K562 (cell line): ENCODE measurements at regions not wholly inside any gene's neighbourhood (a gene's known extent, or its start where the extent isn't known, plus 50 kb on each side); places are given as distances from the start of the nearest gene placed in this dataset.

Experiments used
- ATAC-seq: fragments of 200-7000 bp; cut with Tn5 transposase; 3 replicates; pipeline ENCODE4 v1.9.1; 2020; ENCODE audit warnings: moderate library complexity
- BruUV-seq: library from RNA; stranded (reverse); fragments of 400-500 nt; replicated peaks from 2 replicates; lab custom pipeline; 2021; lab: Mats Ljungman, UMichigan
- CTCF ChIA-PET: fragments of 300-600 bp; formaldehyde crosslinking; extraction: SDS; loops from one replicate; lab custom pipeline; 2021; ENCODE audit warnings: low intra/inter-chr PET ratio; lab: Yijun Ruan, JAX
- POLR2A ChIA-PET: fragments of 300-600, 350-650 bp; sonication (Branson Sonifier 250); formaldehyde crosslinking; extraction: SDS; loops from one replicate; lab custom pipeline; 2021; ENCODE audit warnings: antibody characterized with exemption, inconsistent platforms; lab: Yijun Ruan, JAX
- DNase-seq, 4 experiments: peaks; one replicate each; pipeline versions ENCODE4 v3.0.0 to v3.0.0-alpha.2; 2011 to 2018; ENCODE audit warnings: low spot score in 3 of 4, mixed read lengths in 3 of 4; ENCODE audit errors: extremely low read depth in 1 of 4
- FAIRE-seq: peaks from 2 replicates; lab custom pipeline; 2011; peaks lifted over from hg19 to GRCh38; lab: Jason Lieb, UNC
- H2AFZ ChIP-seq: 2 replicates; pipeline ENCODE4 v1.6.0; 2011; ENCODE audit warnings: low read depth, low read length, control low read depth, inconsistent platforms
- H3K27ac ChIP-seq: fragments of 200-600 bp; 3 replicates; pipeline ENCODE4 v1.8.0; 2011; ENCODE audit warnings: low read depth, mild to moderate bottlenecking, control low read depth, inconsistent platforms, low read length, moderate library complexity, mixed read lengths; ENCODE audit errors: extremely low read depth
- H3K27me3 ChIP-seq, 2 experiments: fragments of 300-600 bp in 1 of 2; 2 replicates in 1 of 2; 3 replicates in 1 of 2; pipeline versions ENCODE4 v1.6.0 to v1.8.0; 2011; ENCODE audit warnings: inconsistent platforms in 2 of 2, low read length in 2 of 2, mild to moderate bottlenecking in 1 of 2, mixed read lengths in 1 of 2, moderate library complexity in 1 of 2; ENCODE audit not compliant: control insufficient read depth in 2 of 2, insufficient read depth in 2 of 2
- H3K36me3 ChIP-seq: fragments of 300-600 bp; 3 replicates; pipeline ENCODE4 v1.8.0; 2011; ENCODE audit warnings: mild to moderate bottlenecking, low read length, inconsistent platforms; ENCODE audit not compliant: control insufficient read depth, insufficient read depth
- H3K4me1 ChIP-seq, 2 experiments: fragments of 200-600 bp in 1 of 2; replicated peaks in 1 of 2; 2 replicates in 1 of 2; 3 replicates in 1 of 2; pipeline versions ENCODE4 v1.5.1 to v1.8.0; 2011; ENCODE audit warnings: inconsistent platforms in 2 of 2, low read length in 2 of 2, mild to moderate bottlenecking in 1 of 2, mixed read lengths in 1 of 2, moderate library complexity in 1 of 2; ENCODE audit not compliant: control insufficient read depth in 2 of 2, insufficient read depth in 2 of 2
- H3K4me2 ChIP-seq: 2 replicates; pipeline ENCODE4 v1.6.1; 2011; ENCODE audit warnings: low read length, control low read depth, inconsistent platforms, mixed read lengths; ENCODE audit not compliant: insufficient read depth
- H3K4me3 ChIP-seq: fragments of 200-600 bp; sonication (generic), shearing (Covaris generic); 2 replicates; pipeline ENCODE4 v1.5.1; 2016; ENCODE audit warnings: control low read depth, inconsistent platforms
- H3K79me2 ChIP-seq: fragments of 200-600 bp; 3 replicates; pipeline ENCODE4 v1.8.0; 2011; ENCODE audit warnings: low read length, inconsistent platforms; ENCODE audit not compliant: control insufficient read depth, insufficient read depth
- H3K9ac ChIP-seq, 2 experiments: 2 replicates each; pipeline versions ENCODE4 v1.6.0 to v1.6.1; 2011; ENCODE audit warnings: low read depth in 2 of 2, low read length in 2 of 2, control low read depth in 1 of 2, inconsistent platforms in 1 of 2, mild to moderate bottlenecking in 1 of 2, mixed read lengths in 1 of 2; ENCODE audit not compliant: insufficient read depth in 1 of 2
- H3K9me1 ChIP-seq: one replicate; pipeline ENCODE4 v1.6.0; 2011; ENCODE audit warnings: inconsistent platforms, mild to moderate bottlenecking, low read length, moderate library complexity; ENCODE audit not compliant: control insufficient read depth, insufficient read depth
- H3K9me3 ChIP-seq: replicated peaks from 2 replicates; pipeline ENCODE4 v1.5.1; 2011; ENCODE audit warnings: low read depth, low read length, inconsistent platforms; ENCODE audit not compliant: control insufficient read depth, insufficient read depth
- H4K20me1 ChIP-seq: replicated peaks from 2 replicates; pipeline ENCODE4 v1.6.1; 2011; ENCODE audit warnings: low read length, inconsistent platforms, mixed read lengths; ENCODE audit not compliant: control insufficient read depth, insufficient read depth
- ADNP ChIP-seq: fragments of 200-800 bp; sonication (Bioruptor generic); IDR thresholded peaks from 2 replicates; pipeline ENCODE4 v1.6.1; 2016; ENCODE audit warnings: missing genetic modification characterization, missing compliant biosample characterization
- BHLHE40 ChIP-seq: IDR thresholded peaks from 2 replicates; pipeline ENCODE4 v1.6.1; 2011; ENCODE audit warnings: low read length, improper control_type of control experiment
- CHD4 ChIP-seq: fragments of 200-600 bp; sonication (generic); IDR thresholded peaks from 3 replicates; pipeline ENCODE4 v1.6.1; 2012; ENCODE audit warnings: low read depth, mild to moderate bottlenecking, mixed read lengths, low read length, inconsistent platforms; ENCODE audit not compliant: insufficient read depth, insufficient replicate concordance, poor library complexity, severe bottlenecking
- EP400 ChIP-seq: fragments of 450-650 bp; IDR thresholded peaks from 2 replicates; pipeline ENCODE4 v1.6.1; 2017; ENCODE audit warnings: antibody characterized with exemption, mild to moderate bottlenecking, moderate library complexity
- HMG20A ChIP-seq: fragments of 450-650 bp; formaldehyde crosslinking; conservative IDR thresholded peaks from 2 replicates; pipeline ENCODE4 v1.4.0; 2020; ENCODE audit warnings: mild to moderate bottlenecking, mixed read lengths
- LARP7 ChIP-seq: fragments of 450-650 bp; IDR thresholded peaks from 2 replicates; pipeline ENCODE4 v1.6.1; 2016
- MAFF ChIP-seq: IDR thresholded peaks from 2 replicates; pipeline ENCODE4 v1.6.1; 2012; ENCODE audit warnings: low read length, improper control_type of control experiment
- MCM2 ChIP-seq: fragments of 450-650 bp; IDR thresholded peaks from 2 replicates; pipeline ENCODE4 v1.6.1; 2017; ENCODE audit warnings: low read depth, mild to moderate bottlenecking
- MECOM ChIP-seq: fragments of 250-450 bp; sonication (Bioruptor Pico); IDR thresholded peaks from 2 replicates; pipeline ENCODE4 v1.8.0; 2022; ENCODE audit warnings: inconsistent platforms
- NRF1 ChIP-seq, 2 experiments: fragments of 450-650 bp; IDR thresholded peaks in 1 of 2; conservative IDR thresholded peaks in 1 of 2; 2 replicates each; pipeline ENCODE4 v1.6.1; 2014; ENCODE audit warnings: mild to moderate bottlenecking in 2 of 2
- PHF21A ChIP-seq: fragments of 450-650 bp; IDR thresholded peaks from 2 replicates; pipeline ENCODE4 v1.6.1; 2017; ENCODE audit warnings: low read depth, borderline replicate concordance
- RBM15 ChIP-seq: fragments of 200-400 bp; formaldehyde crosslinking; IDR thresholded peaks from 2 replicates; pipeline ENCODE4 v1.6.1; 2018; ENCODE audit warnings: mild to moderate bottlenecking, low read length, moderate library complexity; ENCODE audit not compliant: insufficient read depth
- SMAD3 ChIP-seq: fragments of 450-650 bp; formaldehyde crosslinking; conservative IDR thresholded peaks from 2 replicates; pipeline ENCODE4 v1.4.0; 2020; ENCODE audit warnings: mild to moderate bottlenecking
- SMARCC2 ChIP-seq: fragments of 450-650 bp; IDR thresholded peaks from 2 replicates; pipeline ENCODE4 v1.6.1; 2017; ENCODE audit warnings: antibody characterized with exemption, moderate library complexity, mild to moderate bottlenecking, low read depth
- in situ Hi-C: fragments of 300-500 bp; cut with MboI; formaldehyde crosslinking; loops from 4 replicates; pipeline ENCODE4 v1.15.0; 2018; ENCODE audit warnings: inconsistent platforms, mixed read lengths
- intact Hi-C: fragments of 100-400 bp; cut with micrococcal nuclease; formaldehyde crosslinking; loops from 2 replicates; pipeline ENCODE4 v1.14.2; 2022
- TF ChIP-seq, protein P1 (sequence below): fragments of 450-650 bp; formaldehyde crosslinking; IDR thresholded peaks from 2 replicates; pipeline ENCODE4 v1.4.0; 2020; ENCODE audit warnings: mild to moderate bottlenecking, moderate library complexity
- TF ChIP-seq, protein P2 (sequence below): sonication (generic); formaldehyde crosslinking; IDR thresholded peaks from 2 replicates; pipeline ENCODE4 v1.4.0; 2020; ENCODE audit warnings: mild to moderate bottlenecking, missing genetic modification reagents
- TF ChIP-seq, protein P3 (sequence below): conservative IDR thresholded peaks from 2 replicates; pipeline ENCODE4 v1.6.1; 2011; ENCODE audit warnings: low read depth, mild to moderate bottlenecking, low read length; ENCODE audit not compliant: control insufficient read depth
- TF ChIP-seq, protein P4 (sequence below): fragments of 250-450 bp; sonication (Bioruptor Pico); IDR thresholded peaks from 2 replicates; pipeline ENCODE4 v1.9.0; 2021; ENCODE audit warnings: mild to moderate bottlenecking

DNA sequence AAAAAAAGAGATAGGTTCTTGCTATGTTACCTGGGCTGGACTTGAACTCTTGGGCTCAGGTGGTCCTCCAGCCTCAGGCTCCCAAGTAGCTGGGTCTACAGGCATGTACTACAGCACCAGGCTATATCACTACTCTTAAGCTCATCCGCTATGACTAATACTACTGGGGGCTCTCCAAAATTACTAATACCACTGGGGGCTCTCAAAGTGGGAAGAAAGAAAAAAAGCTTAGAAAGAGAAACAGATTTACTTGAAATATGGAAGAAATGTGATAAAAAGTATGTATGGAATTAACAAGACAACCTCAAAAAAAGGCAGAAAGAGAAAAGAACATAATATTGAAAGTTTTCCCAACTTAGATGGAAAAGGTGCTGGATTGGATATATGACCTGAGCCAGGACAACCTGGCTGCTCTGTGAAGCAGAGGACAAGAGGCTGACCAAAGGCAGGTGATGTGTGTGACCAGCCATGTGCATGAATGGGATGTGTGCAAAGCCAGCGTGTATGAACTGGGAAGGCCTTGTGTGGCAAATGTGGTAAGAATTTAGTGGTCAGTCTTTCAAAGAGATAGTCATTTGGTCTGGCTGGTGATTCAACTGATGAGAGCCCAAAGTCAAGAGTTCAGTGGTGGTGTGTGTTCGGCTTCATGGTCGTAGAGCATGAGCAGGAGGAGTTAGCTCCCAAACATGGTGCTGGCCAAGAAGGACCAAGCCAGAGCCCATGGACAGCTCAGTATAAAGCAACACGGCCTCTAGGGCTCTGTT, 232.4 kb upstream of the KLF14 start (continued):
- no peak for TF ChIP-seq RBM15

DNA sequence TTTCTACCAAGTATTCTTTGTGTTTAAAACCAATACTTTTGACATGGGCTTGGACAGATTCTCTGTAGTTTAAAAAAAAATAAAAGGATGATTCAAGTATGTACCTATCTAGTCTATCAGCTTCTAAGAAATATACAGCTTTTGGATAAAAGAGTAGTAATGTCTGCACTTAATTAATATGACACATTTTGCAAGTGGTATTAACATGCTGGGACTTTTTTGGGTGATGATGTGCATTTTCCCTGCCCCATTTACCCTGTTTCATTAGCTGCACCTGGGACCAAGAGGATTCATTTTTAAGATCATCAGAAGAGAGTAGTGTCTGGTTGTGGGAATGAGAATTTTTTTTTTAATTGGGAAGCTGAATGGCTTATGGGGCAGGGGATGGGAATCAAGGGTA, 236.2 kb upstream of the KLF14 start:
- ChIA-PET CTCF (interaction anchor here (0.7 kb wide), 1 partner anchor 77 kb away, joined by 3 read pairs; no protein-coding TSS in a partner anchor), POLR2A (interaction anchor here (1.3 kb wide), 1 partner anchor 10 kb away, joined by 5 read pairs; no protein-coding TSS in a partner anchor)
- Histone ChIP-seq H3K4me1 (no peaks in the 10 kb centered on the region; a peak in 1 of 5 replicates), H3K9me1 (no peaks in the 10 kb centered on the region), H3K9me3 (no peaks in the 10 kb centered on the region), H3K27ac (no peak overlapping the region), H3K4me3 (no peak overlapping the region), H3K4me2 (no peak overlapping the region), H3K79me2 (no peaks in the 10 kb centered on the region), H4K20me1 (no peaks in the 10 kb centered on the region), H3K27me3 (no peaks in the 10 kb centered on the region), H3K9ac (no peak overlapping the region), H3K36me3 (no peaks in the 10 kb centered on the region), H2AFZ (no peak overlapping the region)
- ATAC-seq (no peak), FAIRE-seq (no peak), DNase-seq (no peak)
- in situ Hi-C loops, result no loop called here
- intact Hi-C loops, result no loop called here
- BruUV-seq, result no TSS peak
- TF ChIP-seq SMARCC2 (no peak), HMG20A (CRISPR knock-in tag) (no peak), PHF21A (no peak), SMAD3 (CRISPR knock-in tag) (no peak), MECOM (CRISPR knock-in tag) (no peak), ADNP (tag) (no peak), CHD4 (no peak), NRF1 (conservative IDR thresholded peaks at IDR 0.05 in 1 of 2, IDR thresholded peaks at IDR 0.05 in 1 of 2) (no peak), MCM2 (no peak), MAFF (no peak), LARP7 (no peak), BHLHE40 (no peak), EP400 (no peak)
- TF ChIP-seq, protein P1, sequence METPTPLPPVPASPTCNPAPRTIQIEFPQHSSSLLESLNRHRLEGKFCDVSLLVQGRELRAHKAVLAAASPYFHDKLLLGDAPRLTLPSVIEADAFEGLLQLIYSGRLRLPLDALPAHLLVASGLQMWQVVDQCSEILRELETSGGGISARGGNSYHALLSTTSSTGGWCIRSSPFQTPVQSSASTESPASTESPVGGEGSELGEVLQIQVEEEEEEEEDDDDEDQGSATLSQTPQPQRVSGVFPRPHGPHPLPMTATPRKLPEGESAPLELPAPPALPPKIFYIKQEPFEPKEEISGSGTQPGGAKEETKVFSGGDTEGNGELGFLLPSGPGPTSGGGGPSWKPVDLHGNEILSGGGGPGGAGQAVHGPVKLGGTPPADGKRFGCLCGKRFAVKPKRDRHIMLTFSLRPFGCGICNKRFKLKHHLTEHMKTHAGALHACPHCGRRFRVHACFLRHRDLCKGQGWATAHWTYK, result no peak
- TF ChIP-seq, protein P2, sequence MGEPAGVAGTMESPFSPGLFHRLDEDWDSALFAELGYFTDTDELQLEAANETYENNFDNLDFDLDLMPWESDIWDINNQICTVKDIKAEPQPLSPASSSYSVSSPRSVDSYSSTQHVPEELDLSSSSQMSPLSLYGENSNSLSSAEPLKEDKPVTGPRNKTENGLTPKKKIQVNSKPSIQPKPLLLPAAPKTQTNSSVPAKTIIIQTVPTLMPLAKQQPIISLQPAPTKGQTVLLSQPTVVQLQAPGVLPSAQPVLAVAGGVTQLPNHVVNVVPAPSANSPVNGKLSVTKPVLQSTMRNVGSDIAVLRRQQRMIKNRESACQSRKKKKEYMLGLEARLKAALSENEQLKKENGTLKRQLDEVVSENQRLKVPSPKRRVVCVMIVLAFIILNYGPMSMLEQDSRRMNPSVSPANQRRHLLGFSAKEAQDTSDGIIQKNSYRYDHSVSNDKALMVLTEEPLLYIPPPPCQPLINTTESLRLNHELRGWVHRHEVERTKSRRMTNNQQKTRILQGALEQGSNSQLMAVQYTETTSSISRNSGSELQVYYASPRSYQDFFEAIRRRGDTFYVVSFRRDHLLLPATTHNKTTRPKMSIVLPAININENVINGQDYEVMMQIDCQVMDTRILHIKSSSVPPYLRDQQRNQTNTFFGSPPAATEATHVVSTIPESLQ (CRISPR knock-in tag), result no peak
- TF ChIP-seq, protein P3, sequence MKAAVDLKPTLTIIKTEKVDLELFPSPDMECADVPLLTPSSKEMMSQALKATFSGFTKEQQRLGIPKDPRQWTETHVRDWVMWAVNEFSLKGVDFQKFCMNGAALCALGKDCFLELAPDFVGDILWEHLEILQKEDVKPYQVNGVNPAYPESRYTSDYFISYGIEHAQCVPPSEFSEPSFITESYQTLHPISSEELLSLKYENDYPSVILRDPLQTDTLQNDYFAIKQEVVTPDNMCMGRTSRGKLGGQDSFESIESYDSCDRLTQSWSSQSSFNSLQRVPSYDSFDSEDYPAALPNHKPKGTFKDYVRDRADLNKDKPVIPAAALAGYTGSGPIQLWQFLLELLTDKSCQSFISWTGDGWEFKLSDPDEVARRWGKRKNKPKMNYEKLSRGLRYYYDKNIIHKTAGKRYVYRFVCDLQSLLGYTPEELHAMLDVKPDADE, result no peak
- TF ChIP-seq, protein P4, sequence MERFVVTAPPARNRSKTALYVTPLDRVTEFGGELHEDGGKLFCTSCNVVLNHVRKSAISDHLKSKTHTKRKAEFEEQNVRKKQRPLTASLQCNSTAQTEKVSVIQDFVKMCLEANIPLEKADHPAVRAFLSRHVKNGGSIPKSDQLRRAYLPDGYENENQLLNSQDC (CRISPR knock-in tag), result no peak
